ENCODE measurements at regions not wholly inside any gene's neighbourhood (a gene's known extent, or its start where the extent isn't known, plus 50 kb on each side); places are given as distances from the start of the nearest gene placed in this dataset.

DNA sequence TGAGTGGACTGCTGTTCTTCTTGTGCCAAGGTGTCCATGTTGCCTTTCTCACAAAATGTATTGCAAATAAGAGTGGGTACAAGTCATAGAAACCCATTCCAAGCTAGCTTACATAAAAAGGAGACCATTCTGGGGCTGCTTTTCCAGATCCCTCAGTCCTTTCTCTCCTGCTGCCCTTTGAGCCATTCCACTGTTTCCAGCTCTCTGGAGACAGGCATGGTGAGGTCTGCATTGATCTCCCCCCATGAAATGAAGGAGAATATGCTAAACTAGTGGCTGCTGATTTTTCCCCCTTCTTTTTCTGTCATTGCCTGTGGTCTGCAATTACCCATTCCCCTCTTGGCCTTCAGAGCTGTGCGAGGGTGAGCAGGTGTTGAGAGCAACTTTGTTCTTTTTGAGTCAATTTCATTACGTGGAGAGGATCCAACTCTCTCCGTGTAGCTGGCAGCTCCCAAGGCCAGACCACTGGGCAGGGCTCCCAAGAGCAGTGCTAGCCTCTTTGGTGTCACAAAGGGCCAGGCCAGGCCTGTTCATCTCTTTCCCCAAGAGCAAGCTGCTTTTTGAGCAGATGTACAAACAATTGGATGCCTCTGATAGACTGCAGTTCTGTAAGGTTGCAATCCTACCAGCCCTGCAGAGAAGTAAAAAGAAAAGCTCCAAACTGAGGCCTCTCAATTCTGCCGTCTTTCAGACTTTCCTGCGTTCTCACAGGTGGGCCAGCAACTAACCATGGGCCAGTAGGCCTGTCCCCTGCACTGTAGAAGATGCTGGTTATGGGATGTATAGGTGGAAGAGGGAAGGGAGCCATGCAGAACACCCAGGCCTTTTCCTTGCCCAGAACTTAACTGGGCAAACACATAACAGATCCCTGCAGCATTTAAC is 96.1 kb upstream of the ARMC2 start:
- no peak for DNase-seq

DNA sequence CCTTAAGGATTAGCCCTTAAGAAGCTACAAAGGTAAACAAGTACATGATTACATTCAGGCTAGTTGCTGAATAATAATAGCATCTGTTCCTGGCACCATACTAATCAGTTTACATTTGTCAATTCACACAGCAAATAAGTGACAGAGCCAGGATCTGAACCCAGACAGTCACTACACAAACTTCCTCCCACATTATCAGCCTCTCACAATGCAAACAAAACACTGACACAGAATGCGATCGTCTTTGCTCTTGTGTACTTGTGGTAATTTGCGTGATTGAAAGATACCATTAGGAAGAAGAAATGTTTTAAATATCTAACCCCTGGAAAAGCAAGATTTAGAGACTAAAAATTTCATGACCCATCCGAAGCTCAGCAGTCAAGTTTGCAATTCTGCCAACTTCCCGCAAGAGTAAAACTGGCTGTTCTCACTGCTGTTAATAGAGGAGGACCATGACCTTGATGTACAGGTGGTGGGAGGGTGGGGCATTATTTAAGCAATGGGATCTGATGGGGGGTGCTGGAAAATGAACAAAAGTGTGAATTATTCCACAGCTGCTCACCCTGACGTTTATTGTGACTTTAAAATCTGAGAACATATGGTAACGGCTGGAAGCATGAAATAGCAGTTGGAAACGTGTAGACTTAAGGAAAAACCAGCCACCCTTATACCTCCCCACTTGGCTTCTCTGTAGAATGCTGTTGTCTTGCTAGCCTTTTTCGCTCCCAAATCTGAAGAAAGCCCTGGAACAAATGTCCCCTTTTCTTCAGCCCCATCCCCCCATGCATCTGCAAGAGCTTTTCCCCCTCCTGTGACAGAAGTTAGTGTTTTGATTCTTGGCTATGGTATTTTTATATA is 95.3 kb upstream of the ARMC2 start:
- DNase-seq: no peak

DNA sequence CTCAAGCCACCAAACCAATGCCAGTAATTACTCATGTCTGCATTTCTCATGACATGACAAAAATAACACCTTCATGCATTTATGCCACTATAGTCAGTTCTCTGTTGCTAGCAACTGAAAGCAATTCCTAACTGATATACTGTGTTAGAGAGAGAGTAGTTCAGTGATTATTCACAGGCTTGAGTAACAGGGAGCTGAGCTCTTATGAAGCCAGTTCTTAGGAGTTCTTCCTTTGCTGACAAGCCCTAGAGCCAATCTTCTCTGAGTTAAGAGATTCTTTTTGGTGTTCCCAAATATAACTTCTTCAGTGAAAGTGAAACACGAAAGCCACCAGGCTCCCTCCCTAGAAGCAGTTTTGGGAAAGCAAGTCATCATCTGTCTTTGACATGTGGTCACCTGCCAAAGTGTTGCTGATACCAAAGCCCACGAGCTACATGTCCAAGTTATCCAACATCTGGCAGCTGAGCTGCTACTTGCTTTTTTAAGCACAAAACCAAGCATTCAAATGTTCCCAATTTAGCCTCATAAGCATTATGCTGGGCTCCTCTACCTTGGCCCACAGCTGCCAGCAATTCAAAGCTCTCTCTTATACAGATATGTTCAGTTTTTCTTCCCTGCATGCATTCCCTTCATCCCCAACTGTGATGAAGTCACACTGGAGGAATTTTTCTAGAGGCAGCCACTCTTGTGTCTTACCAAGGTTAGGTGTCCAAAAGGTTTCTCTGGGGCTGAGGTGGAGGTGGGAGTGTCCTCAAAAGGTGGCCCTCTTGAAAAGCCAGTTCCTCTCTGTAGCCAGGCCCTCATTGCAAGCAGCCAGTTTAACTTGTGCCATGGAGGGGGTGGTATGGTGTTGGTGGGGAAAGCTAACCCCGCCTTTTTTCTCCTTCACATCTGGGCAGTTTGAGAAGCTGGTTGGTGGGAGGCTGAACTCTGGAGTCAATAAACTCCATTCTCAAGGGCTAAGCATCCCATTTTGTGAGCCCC is 92.7 kb upstream of the ARMC2 start:
- no peak for DNase-seq

DNA sequence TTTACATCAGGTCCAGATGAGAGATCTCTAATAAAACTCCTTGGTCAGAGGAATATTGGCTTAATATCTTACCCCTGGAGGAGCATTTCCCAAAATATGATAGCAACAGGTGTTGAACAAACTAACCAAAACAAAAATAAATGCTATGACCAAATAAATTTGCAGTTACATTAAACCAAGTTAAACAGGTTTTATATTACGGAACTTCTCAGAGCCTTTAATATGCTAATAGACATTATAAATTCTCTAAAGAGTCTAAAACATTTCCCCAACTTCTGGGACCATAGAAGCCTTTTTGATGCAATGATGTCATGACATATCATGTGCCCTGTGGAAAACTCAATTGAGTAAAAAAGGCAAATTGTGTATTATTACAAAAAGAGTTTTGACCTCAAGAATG is 90.9 kb upstream of the ARMC2 start:
- no peak for DNase-seq

DNA sequence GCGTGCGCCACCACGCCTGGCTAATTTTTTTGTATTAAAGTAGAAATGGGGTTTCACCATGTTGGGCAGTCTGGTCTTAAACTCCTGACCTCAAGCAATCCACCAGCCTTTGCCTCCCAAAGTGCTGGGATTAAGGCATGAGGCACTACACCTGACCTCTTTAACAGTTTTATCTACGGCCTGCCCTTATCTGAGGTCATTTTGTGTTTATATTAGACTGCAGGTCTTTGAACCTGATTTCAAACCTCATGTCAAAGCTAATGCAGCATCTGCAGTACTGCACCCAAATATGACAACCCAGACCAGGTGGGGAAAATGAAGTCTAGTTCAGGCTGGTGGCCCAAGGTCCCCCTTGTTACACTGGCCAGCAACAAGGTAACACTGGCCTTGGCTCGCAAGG is 89.3 kb upstream of the ARMC2 start:
- DNase-seq: no peak

DNA sequence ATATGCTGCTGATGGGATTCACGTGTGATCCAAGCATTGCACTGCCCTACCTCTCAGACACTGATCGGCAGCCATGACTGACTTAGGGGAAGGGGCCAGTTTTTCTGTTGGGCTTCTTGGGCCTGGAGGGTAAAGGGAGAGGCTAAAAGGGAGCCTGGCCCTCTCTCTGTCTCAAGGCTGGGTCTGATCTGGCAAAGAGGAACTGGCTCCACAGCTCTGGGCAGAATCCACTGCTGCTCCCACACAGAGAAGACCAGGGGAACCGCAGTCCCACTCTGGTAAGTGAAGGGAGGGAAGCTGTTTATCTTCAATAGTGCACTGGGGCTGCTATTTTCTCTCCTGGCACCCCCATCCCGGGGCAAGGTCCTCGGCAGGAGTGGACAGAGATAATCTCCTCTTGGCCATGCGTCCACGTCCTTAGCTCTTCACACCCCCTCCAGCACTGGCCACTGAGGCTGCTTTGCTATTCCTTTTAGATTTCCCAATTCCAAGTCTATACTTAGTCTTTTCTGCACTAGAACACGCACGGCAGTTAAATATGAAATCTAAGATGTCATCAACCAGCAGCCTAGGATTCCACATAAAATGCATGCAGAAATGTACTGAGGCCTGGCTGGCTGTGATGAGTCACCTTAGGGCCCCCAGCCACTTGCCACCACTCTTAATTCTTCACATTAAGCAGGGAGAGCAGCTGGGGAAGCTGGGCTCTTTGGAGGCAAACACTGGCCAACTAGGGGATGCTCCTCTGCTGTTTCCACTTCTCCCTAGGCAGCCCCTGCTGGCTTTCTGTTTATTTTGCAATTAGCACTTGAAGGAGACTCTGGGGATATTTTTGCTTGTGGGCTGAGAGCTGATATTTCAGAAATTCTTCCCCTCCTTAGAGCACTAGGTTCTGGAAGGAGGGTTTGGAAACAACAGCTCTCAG is 87.8 kb upstream of the ARMC2 start:
- no peak for DNase-seq

DNA sequence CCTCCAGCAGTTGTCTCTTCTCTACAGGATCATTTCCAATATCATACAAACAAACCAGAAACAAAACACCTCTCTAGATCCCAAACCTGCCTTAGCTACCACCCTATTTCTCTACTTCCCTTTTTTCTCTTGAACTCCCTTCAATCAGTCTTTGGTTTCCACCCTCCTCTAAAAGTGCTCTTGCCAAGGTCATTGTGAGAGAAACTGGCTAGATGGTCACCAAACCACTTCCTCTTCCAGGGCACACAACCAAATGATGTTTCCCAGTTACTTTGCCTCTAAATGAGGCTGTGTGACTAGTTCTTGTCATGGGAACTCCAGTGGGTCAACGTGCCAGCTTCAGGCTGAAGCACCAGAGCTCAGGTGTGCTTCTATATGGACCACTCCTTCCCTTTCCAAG is 85.8 kb upstream of the ARMC2 start:
- DNase-seq: no peak

DNA sequence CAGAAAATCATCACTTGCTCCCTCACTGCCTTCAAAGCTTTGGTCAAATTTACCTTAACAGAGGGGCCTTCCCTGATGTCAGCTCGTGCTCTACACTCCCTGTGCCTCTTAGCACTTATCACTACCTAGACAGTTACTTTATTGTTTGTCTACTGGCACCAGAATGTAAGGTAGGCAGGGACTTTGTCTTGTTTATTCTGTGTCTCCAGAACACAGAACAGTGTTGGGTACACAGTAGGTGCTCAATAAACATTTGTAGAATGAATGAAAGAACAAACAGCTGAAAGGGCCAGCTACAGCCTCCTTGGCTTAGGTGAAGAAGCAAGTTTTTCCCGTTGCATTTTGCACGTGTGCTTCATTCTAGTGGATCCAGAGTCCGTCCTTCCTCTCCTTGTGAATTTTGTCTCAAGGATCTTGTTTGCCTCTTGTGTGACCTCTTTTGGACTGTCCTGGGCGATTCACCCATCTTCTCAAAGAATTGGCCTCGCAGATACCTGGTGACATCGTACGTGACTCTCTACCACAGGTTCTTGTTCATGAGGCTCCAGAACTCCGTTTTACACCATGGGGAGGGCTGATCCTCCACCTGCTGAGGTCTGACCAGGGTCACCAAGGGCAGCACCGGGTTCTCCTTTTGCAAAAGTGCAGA is 84.2 kb upstream of the ARMC2 start:
- DNase-seq: no peak

DNA sequence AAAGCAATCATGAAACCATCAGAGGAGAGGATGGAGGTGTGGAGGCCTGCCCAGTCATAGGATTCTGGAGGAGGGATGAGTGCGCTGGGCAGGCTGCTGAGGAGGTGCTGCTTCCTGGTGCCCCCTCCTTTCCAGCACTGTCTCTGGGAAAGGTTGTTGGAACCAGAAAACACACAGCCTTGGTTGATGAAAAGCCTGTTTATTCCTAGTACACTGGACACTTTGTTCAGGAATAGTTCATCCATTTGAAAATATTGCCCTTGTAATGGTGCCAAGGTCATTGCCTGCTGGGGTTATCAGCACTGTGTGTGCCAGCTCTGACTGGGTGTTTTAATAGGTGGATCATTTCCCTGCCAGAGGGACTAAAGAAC is 83.7 kb upstream of the ARMC2 start:
- no peak for DNase-seq

DNA sequence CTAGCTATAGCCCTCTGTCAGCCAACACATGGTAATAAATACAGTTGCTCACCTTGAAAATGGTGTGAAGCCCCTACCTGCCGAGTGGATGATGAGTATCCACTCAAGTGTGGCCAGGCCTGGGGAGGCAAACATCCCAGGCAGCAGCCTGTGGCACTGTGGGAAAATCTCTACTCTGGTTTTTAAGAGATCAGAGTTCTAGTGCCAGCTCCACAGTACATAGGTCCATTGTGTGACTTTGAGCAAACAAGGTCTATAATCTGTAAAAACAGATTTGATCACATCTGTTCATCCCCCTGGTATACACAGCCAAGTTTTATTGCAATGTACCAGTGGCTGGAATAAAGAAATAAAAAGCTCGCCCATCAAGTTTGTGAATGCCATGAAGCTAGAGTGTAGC is 82.7 kb upstream of the ARMC2 start:
- DNase-seq: no peak

DNA sequence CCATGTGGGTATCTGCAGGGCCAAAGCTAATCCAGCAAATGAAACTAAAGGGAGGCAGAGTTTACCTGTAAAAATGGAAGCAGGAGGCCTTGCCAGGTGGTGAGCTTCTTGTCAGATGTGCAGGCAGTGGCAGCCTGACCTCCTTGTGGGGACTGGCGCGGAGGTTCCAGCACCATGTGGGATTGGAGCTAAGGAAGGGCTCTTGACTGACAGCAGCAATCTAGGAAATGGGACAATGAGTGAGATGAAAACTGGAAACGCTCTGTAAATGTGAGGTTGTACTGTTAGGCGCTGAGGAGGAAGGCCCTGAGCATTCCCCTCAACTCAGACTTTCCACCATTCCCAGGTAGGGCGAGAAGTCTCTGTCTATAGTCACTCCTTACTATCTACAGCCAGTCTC is 81.8 kb upstream of the ARMC2 start:
- no peak for DNase-seq

DNA sequence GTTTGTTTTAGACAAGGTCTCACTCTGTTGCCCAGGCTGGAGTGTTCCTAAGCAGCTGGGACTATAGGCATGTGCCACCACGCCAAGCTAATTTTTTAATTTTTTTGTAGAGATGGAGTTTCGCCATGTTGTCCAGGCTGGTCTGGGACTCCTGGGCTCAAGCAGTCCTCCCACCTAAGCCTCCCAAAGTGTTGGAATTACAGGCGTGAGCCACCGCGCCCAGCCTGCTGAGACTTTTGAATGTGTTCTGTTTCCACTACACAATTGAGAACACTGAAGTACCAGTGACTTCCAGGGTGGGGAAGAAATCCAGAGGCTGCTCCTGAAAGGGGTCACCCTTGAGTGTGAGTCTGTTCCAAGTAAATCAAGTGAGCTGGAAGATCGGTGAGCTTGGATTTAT is 81.3 kb upstream of the ARMC2 start:
- DNase-seq: no peak

DNA sequence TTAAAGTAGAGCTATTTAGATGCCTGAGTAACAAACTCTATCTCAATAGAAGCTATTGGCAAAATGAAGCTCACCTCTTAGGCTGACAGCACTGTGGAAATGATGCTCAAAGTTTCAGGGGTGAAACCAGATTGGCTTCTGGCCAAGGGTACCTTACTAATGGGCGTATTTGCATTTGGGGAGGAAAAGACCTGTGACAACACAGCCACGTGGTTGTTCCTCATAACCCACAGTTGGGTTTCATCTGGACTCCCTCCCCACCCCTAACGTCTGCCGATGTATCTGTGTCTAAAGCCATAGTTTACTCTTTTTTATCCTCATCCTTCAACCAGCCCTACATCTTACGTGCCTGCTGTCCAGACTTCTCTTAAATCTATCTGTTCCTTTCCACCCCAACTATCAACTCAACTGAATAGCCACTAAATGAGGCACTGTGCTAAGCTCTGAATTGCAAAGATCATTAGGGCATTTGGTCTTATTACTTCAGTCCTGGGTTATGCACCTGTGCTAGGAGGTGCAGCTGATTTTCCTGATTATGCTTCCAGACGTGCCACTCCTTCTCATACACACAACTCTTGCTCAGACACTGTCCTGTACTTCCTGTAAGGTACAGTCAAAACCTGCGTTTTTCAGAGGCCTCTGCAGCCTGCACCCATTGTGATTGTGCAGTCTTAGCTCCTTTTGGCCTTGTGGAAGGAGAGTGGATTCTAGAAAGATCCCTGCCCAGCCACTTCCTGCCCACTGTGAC is 80.6 kb upstream of the ARMC2 start:
- DNase-seq: no peak

DNA sequence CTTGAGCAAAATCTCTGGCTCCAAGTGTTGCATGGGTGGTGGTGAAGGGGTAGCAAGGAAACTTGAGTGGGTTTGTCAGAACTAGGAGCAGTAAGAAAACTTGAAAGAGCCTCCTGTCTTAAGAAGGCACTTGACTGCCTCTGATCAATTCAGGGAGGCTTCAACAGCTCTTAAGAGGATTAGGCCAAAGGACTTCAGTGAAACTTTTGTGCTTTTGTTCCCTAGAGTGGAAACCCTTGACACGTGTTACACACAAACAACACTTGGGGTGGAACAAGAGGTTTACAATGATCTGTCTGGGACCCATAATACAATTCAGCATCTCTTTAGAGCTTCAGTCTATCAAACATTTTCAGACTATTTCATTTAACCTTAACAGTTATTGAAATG is 80.1 kb upstream of the ARMC2 start:
- DNase-seq: no peak

DNA sequence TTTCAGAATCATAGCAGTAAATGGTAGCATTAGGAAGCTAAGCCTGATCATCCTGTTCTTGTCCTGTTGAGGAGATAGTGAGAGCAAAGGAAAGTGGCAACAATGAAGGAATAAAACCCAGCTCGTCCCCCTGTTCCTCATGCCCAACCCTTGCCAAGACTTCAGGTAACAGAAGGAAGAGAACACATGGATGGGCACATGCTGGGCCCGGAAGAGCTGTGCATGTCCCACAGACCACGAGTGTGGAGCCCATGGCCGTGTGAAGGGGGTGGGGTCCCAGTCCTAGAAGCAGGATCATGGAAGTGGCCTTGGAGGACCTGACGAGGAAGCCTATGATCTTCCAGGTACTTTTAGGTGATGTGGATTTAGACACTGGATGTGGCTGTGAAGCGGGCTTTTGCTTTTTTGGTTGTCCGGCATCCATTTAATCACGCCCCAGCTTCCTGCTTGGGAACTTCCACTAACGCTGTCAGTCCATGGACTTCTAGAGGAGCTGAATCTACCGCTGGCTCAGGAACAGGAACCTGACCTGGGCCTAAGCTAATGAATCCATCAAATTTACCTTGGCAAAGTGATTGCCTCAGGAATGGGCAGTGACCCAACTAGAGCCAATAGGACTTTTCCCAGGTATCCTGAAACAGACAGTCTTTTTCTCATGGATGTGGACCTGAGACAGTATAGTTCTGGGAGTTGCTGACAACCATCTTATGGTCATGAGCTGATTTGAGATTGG is 79.3 kb upstream of the ARMC2 start:
- DNase-seq: no peak

DNA sequence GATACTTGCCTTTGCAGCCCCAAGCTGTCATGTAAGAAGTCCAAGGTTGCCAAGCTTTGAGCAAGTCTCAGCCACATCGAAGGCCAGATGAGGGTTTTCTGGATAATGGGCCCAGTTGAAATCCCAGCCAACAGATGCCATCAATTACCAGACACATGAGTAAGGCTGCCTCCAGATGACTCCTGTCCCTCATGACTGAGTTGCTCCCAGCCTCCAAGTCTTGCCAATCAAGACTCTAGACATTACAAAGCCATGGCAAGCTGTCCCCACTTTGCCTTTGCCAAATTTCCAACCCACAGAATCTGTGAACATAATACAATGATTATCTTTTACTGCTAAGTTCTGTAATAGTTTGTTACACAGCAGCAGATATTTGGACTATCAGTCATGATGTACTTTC is 76.8 kb upstream of the ARMC2 start:
- no peak for DNase-seq

DNA sequence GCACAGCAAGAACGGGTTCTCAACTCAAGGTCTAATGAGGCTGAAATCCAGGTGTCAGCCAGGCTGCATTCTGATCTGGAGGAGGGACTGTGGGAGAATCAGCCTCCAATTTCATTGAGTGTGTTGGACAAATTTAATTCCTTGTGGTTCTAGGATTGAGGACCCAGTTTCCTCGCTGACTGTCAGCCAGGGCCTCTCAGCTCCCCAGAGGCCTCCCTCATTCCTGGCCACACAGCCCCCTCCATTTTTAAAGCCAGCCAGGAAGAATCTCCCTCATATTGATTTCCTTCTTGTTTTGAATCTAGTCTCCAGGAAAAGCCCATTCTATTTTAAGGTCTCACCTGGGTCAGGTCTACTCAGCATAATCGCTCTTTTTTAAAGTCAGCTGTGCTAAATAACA is 73.7 kb upstream of the ARMC2 start:
- DNase-seq: no peak

DNA sequence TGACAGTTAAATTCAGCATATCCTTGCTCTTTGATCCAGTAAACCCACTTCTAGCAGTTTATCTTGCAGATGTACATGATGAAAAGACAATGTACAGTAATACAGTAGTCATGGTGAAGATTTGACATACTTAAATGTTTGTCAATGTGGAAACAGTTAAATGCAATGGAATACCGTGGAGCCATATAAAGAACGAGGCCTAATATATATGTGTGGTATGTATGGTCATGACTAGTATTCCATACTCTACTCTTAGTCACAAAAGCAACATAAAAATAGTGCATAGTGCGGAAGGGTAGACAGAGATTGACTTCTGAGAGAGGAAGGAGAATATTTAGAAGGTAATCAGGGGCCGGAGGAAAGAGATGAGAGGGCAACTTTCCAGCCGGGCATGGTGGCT is 70.7 kb upstream of the ARMC2 start:
- DNase-seq: no peak

DNA sequence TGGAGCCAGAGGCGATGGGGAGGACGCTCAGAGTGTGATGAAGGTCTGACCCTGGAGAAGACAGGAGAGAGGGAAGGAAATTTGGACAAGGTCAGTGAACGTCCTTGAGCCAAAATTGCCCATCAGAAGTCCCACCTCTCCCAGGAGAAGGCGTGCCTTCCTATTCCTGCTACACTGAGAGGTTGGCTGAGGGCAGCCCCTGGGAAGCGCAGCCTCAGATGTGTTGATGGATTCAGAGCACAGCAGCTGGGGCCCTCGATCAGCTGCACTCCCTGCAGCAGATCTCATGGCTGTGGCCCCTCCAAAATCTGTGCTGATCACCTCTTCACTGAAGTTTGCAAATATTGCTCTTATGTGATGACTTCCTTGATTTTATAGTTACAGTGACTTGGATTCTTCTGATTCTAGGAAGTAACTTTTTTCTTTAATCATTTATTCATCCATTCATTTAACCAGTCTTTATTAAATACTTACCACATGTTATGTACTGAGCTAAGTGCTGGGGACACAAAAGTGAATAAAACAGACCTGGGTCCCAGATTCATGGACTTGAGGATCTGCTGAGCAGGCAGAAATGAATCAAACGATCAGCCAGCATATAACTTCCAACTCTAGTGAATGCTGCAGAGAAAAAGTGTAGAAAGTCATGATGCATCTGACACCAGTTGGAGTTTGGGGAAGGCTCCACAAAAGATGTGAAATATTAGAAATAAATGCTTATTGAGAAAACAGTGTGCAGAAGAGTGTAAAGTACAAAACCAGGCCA is 69.6 kb upstream of the ARMC2 start:
- DNase-seq: no peak
